ENCODE measurements at regions not wholly inside any gene's neighbourhood (a gene's known extent, or its start where the extent isn't known, plus 50 kb on each side); places are given as distances from the start of the nearest gene placed in this dataset.

- no peak for DNase-seq (ENCODE audit: low read depth)
- no peak overlapping the region for H3K4me3 ChIP-seq (ENCODE audit: low read depth, low read length)
- TF ChIP-seq CTCF (IDR thresholded peaks at IDR 0.05; ENCODE audit: control insufficient read depth, extremely low read depth, insufficient read depth), result no peak
These were observed 507.6 kb downstream of the PCNX1 start for GRCh38 chr14:71414631-71415403.

- no peak for TF ChIP-seq CTCF (IDR thresholded peaks at IDR 0.05; ENCODE audit: control insufficient read depth, extremely low read depth, insufficient read depth)
- DNase-seq (ENCODE audit: low read depth), result no peak
- H3K4me3 ChIP-seq (ENCODE audit: low read depth, low read length), result no peak overlapping the region
These were observed 508.1 kb downstream of the PCNX1 start for GRCh38 chr14:71415404-71415690.

- H3K4me3 ChIP-seq (ENCODE audit: low read depth, low read length), result no peak overlapping the region
- DNase-seq (ENCODE audit: low read depth), result no peak
- TF ChIP-seq CTCF (IDR thresholded peaks at IDR 0.05; ENCODE audit: control insufficient read depth, extremely low read depth, insufficient read depth), result no peak
These were observed 509.1 kb downstream of the PCNX1 start for GRCh38 chr14:71416392-71416791.

GRCh38 chr14:71418532-71419245, 511.4 kb downstream of the PCNX1 start:
- no peak for TF ChIP-seq CTCF (IDR thresholded peaks at IDR 0.05; ENCODE audit: control insufficient read depth, extremely low read depth, insufficient read depth)
- H3K4me3 ChIP-seq (ENCODE audit: low read depth, low read length), result no peak overlapping the region
- DNase-seq (ENCODE audit: low read depth), result no peak

- H3K4me3 ChIP-seq (ENCODE audit: low read depth, low read length), result no peak overlapping the region
- TF ChIP-seq CTCF (IDR thresholded peaks at IDR 0.05; ENCODE audit: control insufficient read depth, extremely low read depth, insufficient read depth), result no peak
- DNase-seq (ENCODE audit: low read depth), result no peak
These were observed 508.7 kb upstream of the RGS6 start for GRCh38 chr14:71423481-71423880.

GRCh38 chr14:71424941-71425340, 507.3 kb upstream of the RGS6 start:
- DNase-seq (ENCODE audit: low read depth), result no peak
- no peak for TF ChIP-seq CTCF (IDR thresholded peaks at IDR 0.05; ENCODE audit: control insufficient read depth, extremely low read depth, insufficient read depth)
- no peak overlapping the region for H3K4me3 ChIP-seq (ENCODE audit: low read depth, low read length)

All from LNCaP clone FGC (cell line).